PC-9 (cell line): ENCODE measurements at regions not wholly inside any gene's neighbourhood (a gene's known extent, or its start where the extent isn't known, plus 50 kb on each side); places are given as distances from the start of the nearest gene placed in this dataset.

Experiments
- BruUV-seq: library from RNA; stranded (reverse); fragments of 400-500 nt; replicated peaks from 2 replicates; lab custom pipeline; 2021; lab: Mats Ljungman, UMichigan
- CTCF ChIA-PET: fragments of 300-600 bp; sonication (Branson Sonifier 250); formaldehyde crosslinking; loops from one replicate; lab custom pipeline; 2022; ENCODE audit warnings: antibody characterized with exemption; lab: Charles Lee
- POLR2A ChIA-PET: fragments of 300-600 bp; sonication (Branson Sonifier 250); formaldehyde crosslinking; loops from one replicate; lab custom pipeline; 2022; ENCODE audit warnings: antibody characterized with exemption; ENCODE audit not compliant: unreplicated experiment; lab: Charles Lee
- DNase-seq, 2 experiments: peaks; one replicate each; pipeline versions ENCODE4 v3.0.0 to v3.0.0-alpha.2; 2015 to 2022; ENCODE audit warnings: mixed read lengths in 1 of 2
- H2AFZ ChIP-seq: fragments of 200-600 bp; sonication (generic); 2 replicates; pipeline ENCODE4 v1.8.1; 2017; ENCODE audit warnings: antibody characterized with exemption
- H3F3A ChIP-seq: fragments of 200-600 bp; sonication (generic); 2 replicates; pipeline ENCODE4 v1.8.1; 2017; ENCODE audit warnings: antibody characterized with exemption, mild to moderate bottlenecking, low read depth; ENCODE audit not compliant: insufficient read depth
- H3K27ac ChIP-seq: fragments of 200-600 bp; sonication (generic); 2 replicates; pipeline ENCODE4 v1.6.1; 2016; ENCODE audit warnings: mixed run types
- H3K27me3 ChIP-seq: fragments of 200-600 bp; sonication (generic); 2 replicates; pipeline ENCODE4 v1.6.1; 2016; ENCODE audit warnings: low read depth, mixed run types; ENCODE audit not compliant: insufficient read depth
- H3K36me3 ChIP-seq: fragments of 200-600 bp; sonication (generic); 2 replicates; pipeline ENCODE4 v1.6.1; 2016; ENCODE audit warnings: low read depth, mixed run types
- H3K4me1 ChIP-seq: fragments of 200-600 bp; sonication (generic); replicated peaks from 2 replicates; pipeline ENCODE4 v1.6.1; 2016; ENCODE audit warnings: mixed run types; ENCODE audit not compliant: insufficient read depth
- H3K4me2 ChIP-seq: fragments of 200-600 bp; sonication (generic); 2 replicates; pipeline ENCODE4 v1.6.1; 2017; ENCODE audit warnings: mixed run types
- H3K4me3 ChIP-seq: fragments of 200-600 bp; sonication (generic); 2 replicates; pipeline ENCODE4 v1.6.1; 2016; ENCODE audit warnings: mixed run types
- H3K79me2 ChIP-seq: fragments of 200-600 bp; sonication (generic); 2 replicates; pipeline ENCODE4 v1.6.1; 2017; ENCODE audit warnings: low read depth, mixed run types
- H3K9me2 ChIP-seq: fragments of 200-600 bp; sonication (generic); 2 replicates; pipeline ENCODE4 v1.8.1; 2017; ENCODE audit warnings: mild to moderate bottlenecking; ENCODE audit not compliant: insufficient read depth
- H3K9me3 ChIP-seq: fragments of 200-600 bp; sonication (generic); 2 replicates; pipeline ENCODE4 v1.8.1; 2016; ENCODE audit warnings: low read depth; ENCODE audit not compliant: insufficient read depth
- H4K20me1 ChIP-seq: fragments of 200-600 bp; sonication (generic); 2 replicates; pipeline ENCODE4 v1.8.1; 2017; ENCODE audit not compliant: insufficient read depth
- CTCF ChIP-seq: fragments of 200-600 bp; sonication (generic); conservative IDR thresholded peaks from 2 replicates; pipeline ENCODE4 v1.6.1; 2017; ENCODE audit warnings: mixed run types, antibody characterized with exemption, mild to moderate bottlenecking, moderate library complexity
- EZH2 ChIP-seq: fragments of 200-600 bp; sonication (generic); IDR thresholded peaks from 2 replicates; pipeline ENCODE4 v1.8.0; 2017; ENCODE audit warnings: antibody characterized with exemption, low read depth
- intact Hi-C: fragments of 100-400 bp; cut with micrococcal nuclease; formaldehyde crosslinking; loops from one replicate; pipeline ENCODE4 v1.10.0; 2022; ENCODE audit not compliant: unreplicated experiment

GRCh38 chr22:47718337-47718736 lies 955.9 kb downstream of the TBC1D22A start:
- DNase-seq: no peak
- Histone ChIP-seq H3K9me3 (no peaks in the 10 kb centered on the region), H3K4me1 (no peaks in the 10 kb centered on the region), H4K20me1 (peaks cover 4% of the 10 kb centered on the region; the same call in 1 of the 2 replicates), H3F3A (no peaks in the 10 kb centered on the region), H3K27me3 (no peaks in the 10 kb centered on the region), H3K4me2 (no peak overlapping the region), H3K79me2 (no peaks in the 10 kb centered on the region), H3K27ac (no peak overlapping the region), H3K36me3 (no peaks in the 10 kb centered on the region), H3K9me2 (no peaks in the 10 kb centered on the region), H3K4me3 (no peak overlapping the region), H2AFZ (no peak overlapping the region)
- intact Hi-C loops: no loop called here
- ChIA-PET CTCF (no interaction called here), POLR2A (no interaction called here)
- no TSS peak for BruUV-seq
- no peak for TF ChIP-seq EZH2
- TF ChIP-seq CTCF: no peak

GRCh38 chr22:47716890-47717615 lies 954.6 kb downstream of the TBC1D22A start:
- H3K27ac ChIP-seq: no peak overlapping the region
- H3K4me2 ChIP-seq: no peak overlapping the region
- H3K27me3 ChIP-seq: no peaks in the 10 kb centered on the region
- POLR2A ChIA-PET: no interaction called here
- no peak overlapping the region for H2AFZ ChIP-seq
- CTCF ChIA-PET: no interaction called here
- no peaks in the 10 kb centered on the region for H3K79me2 ChIP-seq
- no peak overlapping the region for H3K4me3 ChIP-seq
- no peak for DNase-seq
- no TSS peak for BruUV-seq
- no peaks in the 10 kb centered on the region for H3K9me3 ChIP-seq
- H3K9me2 ChIP-seq: no peaks in the 10 kb centered on the region
- TF ChIP-seq EZH2 (no peak), CTCF (no peak)
- peaks cover 4% of the 10 kb centered on the region; the same call in 1 of the 2 replicates for H4K20me1 ChIP-seq
- H3K36me3 ChIP-seq: no peaks in the 10 kb centered on the region
- intact Hi-C loops: no loop called here
- H3F3A ChIP-seq: no peaks in the 10 kb centered on the region
- H3K4me1 ChIP-seq: no peaks in the 10 kb centered on the region

- POLR2A ChIA-PET: no interaction called here
Observed at GRCh38 chr22:47715866-47716578, 953.6 kb downstream of the TBC1D22A start.

More at GRCh38 chr22:47715866-47716578, 953.6 kb downstream of the TBC1D22A start:
- no peaks in the 10 kb centered on the region for H3K36me3 ChIP-seq
- no peaks in the 10 kb centered on the region for H3K9me2 ChIP-seq
- H3K27me3 ChIP-seq: no peaks in the 10 kb centered on the region
- H3K27ac ChIP-seq: no peak overlapping the region
- CTCF ChIA-PET: no interaction called here
- H3K4me3 ChIP-seq: no peak overlapping the region
- no peaks in the 10 kb centered on the region for H3F3A ChIP-seq
- intact Hi-C loops: no loop called here
- H4K20me1 ChIP-seq: peaks cover 2% of the 10 kb centered on the region; the same call in 1 of the 2 replicates
- H3K4me1 ChIP-seq: no peaks in the 10 kb centered on the region
- H3K79me2 ChIP-seq: no peaks in the 10 kb centered on the region
- TF ChIP-seq CTCF (no peak), EZH2 (no peak)
- no TSS peak for BruUV-seq
- H3K4me2 ChIP-seq: no peak overlapping the region
- DNase-seq: no peak
- H3K9me3 ChIP-seq: no peaks in the 10 kb centered on the region
- no peak overlapping the region for H2AFZ ChIP-seq
